GM23338 (cell line): ENCODE measurements at regions not wholly inside any gene's neighbourhood (a gene's known extent, or its start where the extent isn't known, plus 50 kb on each side); places are given as distances from the start of the nearest gene placed in this dataset.

ENCODE experiments used
- ATAC-seq: fragments of 200-7000 bp; cut with Tn5 transposase; 3 replicates; pipeline ENCODE4 v1.9.1; 2020
- DNase-seq: peaks from one replicate; pipeline ENCODE4 v3.0.0-alpha.2; 2015; ENCODE audit warnings: low spot score
- H2AFZ ChIP-seq: fragments of 200-600 bp; sonication (generic); 2 replicates; pipeline ENCODE4 v1.8.0; 2016; ENCODE audit warnings: antibody characterized with exemption, mild to moderate bottlenecking, moderate library complexity
- H3F3A ChIP-seq: fragments of 200-600 bp; sonication (generic); replicated peaks from 2 replicates; pipeline ENCODE4 v1.8.0; 2017; ENCODE audit warnings: antibody characterized with exemption, mixed run types, low read depth
- H3K27ac ChIP-seq: fragments of 200-600 bp; sonication (generic); 2 replicates; pipeline ENCODE4 v1.6.1; 2016; ENCODE audit warnings: low read depth
- H3K27me3 ChIP-seq: fragments of 200-600 bp; sonication (generic); 2 replicates; pipeline ENCODE4 v1.8.0; 2016; ENCODE audit warnings: mild to moderate bottlenecking, mixed run types, moderate library complexity; ENCODE audit not compliant: insufficient read depth
- H3K36me3 ChIP-seq: fragments of 200-600 bp; sonication (generic); 2 replicates; pipeline ENCODE4 v1.8.0; 2016; ENCODE audit warnings: mild to moderate bottlenecking; ENCODE audit not compliant: insufficient read depth
- H3K4me1 ChIP-seq: fragments of 200-600 bp; sonication (generic); 2 replicates; pipeline ENCODE4 v1.8.0; 2016; ENCODE audit warnings: mild to moderate bottlenecking, moderate library complexity; ENCODE audit not compliant: insufficient read depth
- H3K4me2 ChIP-seq: fragments of 200-600 bp; sonication (generic); 2 replicates; pipeline ENCODE4 v1.7.1; 2017; ENCODE audit warnings: mixed run types
- H3K4me3 ChIP-seq: fragments of 200-600 bp; sonication (generic); 2 replicates; pipeline ENCODE4 v1.6.1; 2016; ENCODE audit warnings: mixed run types
- H3K79me2 ChIP-seq: fragments of 200-600 bp; sonication (generic); replicated peaks from 2 replicates; pipeline ENCODE4 v1.8.0; 2017; ENCODE audit warnings: mild to moderate bottlenecking; ENCODE audit not compliant: insufficient read depth
- H3K9me2 ChIP-seq: fragments of 200-600 bp; sonication (generic); 2 replicates; pipeline ENCODE4 v1.8.0; 2017; ENCODE audit not compliant: insufficient read depth
- H4K20me1 ChIP-seq: fragments of 200-600 bp; sonication (generic); replicated peaks from 2 replicates; pipeline ENCODE4 v1.8.0; 2017; ENCODE audit warnings: mild to moderate bottlenecking; ENCODE audit not compliant: insufficient read depth
- H3K27ac Mint-ChIP-seq: 2 replicates; pipeline ENCODE4 v1.8.0; 2020; ENCODE audit warnings: inconsistent platforms, mild to moderate bottlenecking, moderate library complexity, mixed read lengths
- H3K27me3 Mint-ChIP-seq: 3 replicates; pipeline ENCODE4 v1.8.0; 2022; ENCODE audit warnings: low read depth, mild to moderate bottlenecking, moderate library complexity, mixed read lengths, inconsistent platforms; ENCODE audit not compliant: insufficient read depth, poor library complexity
- H3K36me3 Mint-ChIP-seq: 3 replicates; pipeline ENCODE4 v1.8.0; 2021; ENCODE audit warnings: low read depth, mild to moderate bottlenecking, inconsistent platforms, moderate library complexity, mixed read lengths
- H3K4me1 Mint-ChIP-seq: 3 replicates; pipeline ENCODE4 v1.8.0; 2020; ENCODE audit warnings: mild to moderate bottlenecking, inconsistent platforms, mixed read lengths
- H3K4me3 Mint-ChIP-seq: 3 replicates; pipeline ENCODE4 v1.8.0; 2021; ENCODE audit warnings: moderate library complexity, mild to moderate bottlenecking, inconsistent platforms, mixed read lengths
- H3K9me3 Mint-ChIP-seq: 3 replicates; pipeline ENCODE4 v1.8.0; 2020; ENCODE audit warnings: moderate library complexity, mild to moderate bottlenecking, inconsistent platforms, mixed read lengths
- CREB1 ChIP-seq: fragments of 250-450 bp; sonication (Bioruptor Pico); IDR thresholded peaks from 2 replicates; pipeline ENCODE4 v1.5.0; 2020; ENCODE audit warnings: low read depth, mild to moderate bottlenecking, moderate library complexity
- EZH2 ChIP-seq: fragments of 200-600 bp; sonication (generic); IDR thresholded peaks from one replicate; pipeline ENCODE4 v1.8.0; 2017; ENCODE audit warnings: antibody characterized with exemption, mild to moderate bottlenecking, low read depth; ENCODE audit not compliant: unreplicated experiment
- EZH2phosphoT487 ChIP-seq: fragments of 200-600 bp; sonication (generic); IDR thresholded peaks from one replicate; pipeline ENCODE4 v1.8.1; 2018; ENCODE audit warnings: antibody characterized with exemption; ENCODE audit not compliant: unreplicated experiment
- JUNB ChIP-seq: IDR thresholded peaks from one replicate; pipeline ENCODE4 v1.6.1; 2016; ENCODE audit warnings: antibody characterized with exemption; ENCODE audit not compliant: unreplicated experiment
- NANOG ChIP-seq: IDR thresholded peaks from 2 replicates; pipeline ENCODE4 v1.6.1; 2016; ENCODE audit warnings: antibody characterized with exemption, borderline replicate concordance
- POLR2AphosphoS5 ChIP-seq: IDR thresholded peaks from 2 replicates; pipeline ENCODE4 v1.6.1; 2016; ENCODE audit warnings: antibody characterized with exemption, low read depth
- STAT1 ChIP-seq: IDR thresholded peaks from one replicate; pipeline ENCODE4 v1.6.1; 2016; ENCODE audit warnings: antibody characterized with exemption; ENCODE audit not compliant: unreplicated experiment
- ZNF114 ChIP-seq: fragments of 250-450 bp; sonication (Bioruptor Pico); IDR thresholded peaks from 2 replicates; pipeline ENCODE4 v1.5.0; 2020; ENCODE audit warnings: mild to moderate bottlenecking, moderate library complexity
- ZNF331 ChIP-seq: fragments of 250-450 bp; sonication (Bioruptor Pico); IDR thresholded peaks from 2 replicates; pipeline ENCODE4 v1.5.0; 2020; ENCODE audit warnings: low read depth, mild to moderate bottlenecking, moderate library complexity
- TF ChIP-seq, protein P1 (sequence below): fragments of 250-450 bp; sonication (Bioruptor Pico); IDR thresholded peaks from 2 replicates; pipeline ENCODE4 v1.5.0; 2020; ENCODE audit warnings: mild to moderate bottlenecking, moderate library complexity
- TF ChIP-seq, protein P2 (sequence below): IDR thresholded peaks from 2 replicates; pipeline ENCODE4 v1.6.1; 2016; ENCODE audit warnings: antibody characterized with exemption
- TF ChIP-seq, protein P3 (sequence below): IDR thresholded peaks from one replicate; pipeline ENCODE4 v1.6.1; 2018; ENCODE audit warnings: antibody characterized with exemption; ENCODE audit not compliant: unreplicated experiment
- TF ChIP-seq, protein P4 (sequence below), 2 experiments: fragments of 200-600 bp in 1 of 2; sonication (generic) in 1 of 2; conservative IDR thresholded peaks; 2 replicates each; pipeline versions ENCODE4 v1.5.1 to v1.6.1; 2016 to 2017; ENCODE audit warnings: antibody characterized with exemption in 2 of 2, low read depth in 2 of 2, mild to moderate bottlenecking in 2 of 2, moderate library complexity in 1 of 2

DNA sequence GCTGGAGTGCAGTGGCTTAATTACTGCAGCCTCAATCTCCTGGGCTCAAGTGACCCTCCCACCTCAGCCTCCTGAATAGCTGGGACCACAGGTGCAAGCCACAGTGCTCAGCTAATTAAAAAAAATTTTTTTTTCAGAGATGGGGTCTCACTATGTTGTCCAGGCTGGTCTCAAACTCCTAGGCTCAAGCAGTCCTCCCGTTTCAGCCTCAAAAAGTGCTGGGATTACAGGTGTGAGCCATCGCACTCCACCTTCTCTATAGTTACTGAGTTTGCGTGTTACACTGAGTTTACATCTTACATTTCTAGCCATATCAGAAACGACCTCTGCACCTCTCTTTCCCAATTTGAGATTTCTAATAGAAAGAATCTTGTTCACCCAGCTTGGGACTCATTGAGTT lies 53.6 kb upstream of the EML4 start:
- Histone ChIP-seq H3K4me2 (no peak overlapping the region), H3K27ac (no peak overlapping the region), H3F3A (no peaks in the 10 kb centered on the region), H2AFZ (no peak overlapping the region), H3K4me3 (no peak overlapping the region), H3K36me3 (no peaks in the 10 kb centered on the region), H3K9me2 (no peaks in the 10 kb centered on the region), H3K4me1 (peaks cover 14% of the 10 kb centered on the region), H3K79me2 (no peaks in the 10 kb centered on the region), H4K20me1 (no peaks in the 10 kb centered on the region), H3K27me3 (no peaks in the 10 kb centered on the region)
- Mint-ChIP-seq H3K9me3 (no peaks in the 10 kb centered on the region), H3K27ac (no peak overlapping the region), H3K36me3 (no peaks in the 10 kb centered on the region), H3K4me3 (no peak overlapping the region), H3K4me1 (peaks cover 21% of the 10 kb centered on the region), H3K27me3 (no peaks in the 10 kb centered on the region)
- ATAC-seq, result no peak
- TF ChIP-seq, protein P1, sequence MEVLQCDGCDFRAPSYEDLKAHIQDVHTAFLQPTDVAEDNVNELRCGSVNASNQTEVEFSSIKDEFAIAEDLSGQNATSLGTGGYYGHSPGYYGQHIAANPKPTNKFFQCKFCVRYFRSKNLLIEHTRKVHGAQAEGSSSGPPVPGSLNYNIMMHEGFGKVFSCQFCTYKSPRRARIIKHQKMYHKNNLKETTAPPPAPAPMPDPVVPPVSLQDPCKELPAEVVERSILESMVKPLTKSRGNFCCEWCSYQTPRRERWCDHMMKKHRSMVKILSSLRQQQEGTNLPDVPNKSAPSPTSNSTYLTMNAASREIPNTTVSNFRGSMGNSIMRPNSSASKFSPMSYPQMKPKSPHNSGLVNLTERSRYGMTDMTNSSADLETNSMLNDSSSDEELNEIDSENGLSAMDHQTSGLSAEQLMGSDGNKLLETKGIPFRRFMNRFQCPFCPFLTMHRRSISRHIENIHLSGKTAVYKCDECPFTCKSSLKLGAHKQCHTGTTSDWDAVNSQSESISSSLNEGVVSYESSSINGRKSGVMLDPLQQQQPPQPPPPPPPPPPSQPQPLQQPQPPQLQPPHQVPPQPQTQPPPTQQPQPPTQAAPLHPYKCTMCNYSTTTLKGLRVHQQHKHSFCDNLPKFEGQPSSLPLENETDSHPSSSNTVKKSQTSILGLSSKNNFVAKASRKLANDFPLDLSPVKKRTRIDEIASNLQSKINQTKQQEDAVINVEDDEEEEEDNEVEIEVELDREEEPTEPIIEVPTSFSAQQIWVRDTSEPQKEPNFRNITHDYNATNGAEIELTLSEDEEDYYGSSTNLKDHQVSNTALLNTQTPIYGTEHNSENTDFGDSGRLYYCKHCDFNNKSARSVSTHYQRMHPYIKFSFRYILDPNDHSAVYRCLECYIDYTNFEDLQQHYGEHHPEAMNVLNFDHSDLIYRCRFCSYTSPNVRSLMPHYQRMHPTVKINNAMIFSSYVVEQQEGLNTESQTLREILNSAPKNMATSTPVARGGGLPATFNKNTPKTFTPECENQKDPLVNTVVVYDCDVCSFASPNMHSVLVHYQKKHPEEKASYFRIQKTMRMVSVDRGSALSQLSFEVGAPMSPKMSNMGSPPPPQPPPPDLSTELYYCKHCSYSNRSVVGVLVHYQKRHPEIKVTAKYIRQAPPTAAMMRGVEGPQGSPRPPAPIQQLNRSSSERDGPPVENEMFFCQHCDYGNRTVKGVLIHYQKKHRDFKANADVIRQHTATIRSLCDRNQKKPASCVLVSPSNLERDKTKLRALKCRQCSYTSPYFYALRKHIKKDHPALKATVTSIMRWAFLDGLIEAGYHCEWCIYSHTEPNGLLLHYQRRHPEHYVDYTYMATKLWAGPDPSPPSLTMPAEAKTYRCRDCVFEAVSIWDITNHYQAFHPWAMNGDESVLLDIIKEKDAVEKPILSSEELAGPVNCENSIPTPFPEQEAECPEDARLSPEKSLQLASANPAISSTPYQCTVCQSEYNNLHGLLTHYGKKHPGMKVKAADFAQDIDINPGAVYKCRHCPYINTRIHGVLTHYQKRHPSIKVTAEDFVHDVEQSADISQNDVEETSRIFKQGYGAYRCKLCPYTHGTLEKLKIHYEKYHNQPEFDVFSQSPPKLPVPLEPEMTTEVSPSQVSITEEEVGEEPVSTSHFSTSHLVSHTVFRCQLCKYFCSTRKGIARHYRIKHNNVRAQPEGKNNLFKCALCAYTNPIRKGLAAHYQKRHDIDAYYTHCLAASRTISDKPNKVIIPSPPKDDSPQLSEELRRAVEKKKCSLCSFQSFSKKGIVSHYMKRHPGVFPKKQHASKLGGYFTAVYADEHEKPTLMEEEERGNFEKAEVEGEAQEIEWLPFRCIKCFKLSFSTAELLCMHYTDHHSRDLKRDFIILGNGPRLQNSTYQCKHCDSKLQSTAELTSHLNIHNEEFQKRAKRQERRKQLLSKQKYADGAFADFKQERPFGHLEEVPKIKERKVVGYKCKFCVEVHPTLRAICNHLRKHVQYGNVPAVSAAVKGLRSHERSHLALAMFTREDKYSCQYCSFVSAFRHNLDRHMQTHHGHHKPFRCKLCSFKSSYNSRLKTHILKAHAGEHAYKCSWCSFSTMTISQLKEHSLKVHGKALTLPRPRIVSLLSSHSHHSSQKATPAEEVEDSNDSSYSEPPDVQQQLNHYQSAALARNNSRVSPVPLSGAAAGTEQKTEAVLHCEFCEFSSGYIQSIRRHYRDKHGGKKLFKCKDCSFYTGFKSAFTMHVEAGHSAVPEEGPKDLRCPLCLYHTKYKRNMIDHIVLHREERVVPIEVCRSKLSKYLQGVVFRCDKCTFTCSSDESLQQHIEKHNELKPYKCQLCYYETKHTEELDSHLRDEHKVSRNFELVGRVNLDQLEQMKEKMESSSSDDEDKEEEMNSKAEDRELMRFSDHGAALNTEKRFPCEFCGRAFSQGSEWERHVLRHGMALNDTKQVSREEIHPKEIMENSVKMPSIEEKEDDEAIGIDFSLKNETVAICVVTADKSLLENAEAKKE, result no peak
- TF ChIP-seq POLR2AphosphoS5 (no peak), STAT1 (no peak), EZH2phosphoT487 (no peak), JUNB (no peak), ZNF331 (no peak), EZH2 (no peak), CREB1 (CRISPR knock-in tag) (no peak), ZNF114 (CRISPR knock-in tag) (no peak), NANOG (no peak)
- TF ChIP-seq, protein P2, sequence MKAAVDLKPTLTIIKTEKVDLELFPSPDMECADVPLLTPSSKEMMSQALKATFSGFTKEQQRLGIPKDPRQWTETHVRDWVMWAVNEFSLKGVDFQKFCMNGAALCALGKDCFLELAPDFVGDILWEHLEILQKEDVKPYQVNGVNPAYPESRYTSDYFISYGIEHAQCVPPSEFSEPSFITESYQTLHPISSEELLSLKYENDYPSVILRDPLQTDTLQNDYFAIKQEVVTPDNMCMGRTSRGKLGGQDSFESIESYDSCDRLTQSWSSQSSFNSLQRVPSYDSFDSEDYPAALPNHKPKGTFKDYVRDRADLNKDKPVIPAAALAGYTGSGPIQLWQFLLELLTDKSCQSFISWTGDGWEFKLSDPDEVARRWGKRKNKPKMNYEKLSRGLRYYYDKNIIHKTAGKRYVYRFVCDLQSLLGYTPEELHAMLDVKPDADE, result no peak
- TF ChIP-seq, protein P3, sequence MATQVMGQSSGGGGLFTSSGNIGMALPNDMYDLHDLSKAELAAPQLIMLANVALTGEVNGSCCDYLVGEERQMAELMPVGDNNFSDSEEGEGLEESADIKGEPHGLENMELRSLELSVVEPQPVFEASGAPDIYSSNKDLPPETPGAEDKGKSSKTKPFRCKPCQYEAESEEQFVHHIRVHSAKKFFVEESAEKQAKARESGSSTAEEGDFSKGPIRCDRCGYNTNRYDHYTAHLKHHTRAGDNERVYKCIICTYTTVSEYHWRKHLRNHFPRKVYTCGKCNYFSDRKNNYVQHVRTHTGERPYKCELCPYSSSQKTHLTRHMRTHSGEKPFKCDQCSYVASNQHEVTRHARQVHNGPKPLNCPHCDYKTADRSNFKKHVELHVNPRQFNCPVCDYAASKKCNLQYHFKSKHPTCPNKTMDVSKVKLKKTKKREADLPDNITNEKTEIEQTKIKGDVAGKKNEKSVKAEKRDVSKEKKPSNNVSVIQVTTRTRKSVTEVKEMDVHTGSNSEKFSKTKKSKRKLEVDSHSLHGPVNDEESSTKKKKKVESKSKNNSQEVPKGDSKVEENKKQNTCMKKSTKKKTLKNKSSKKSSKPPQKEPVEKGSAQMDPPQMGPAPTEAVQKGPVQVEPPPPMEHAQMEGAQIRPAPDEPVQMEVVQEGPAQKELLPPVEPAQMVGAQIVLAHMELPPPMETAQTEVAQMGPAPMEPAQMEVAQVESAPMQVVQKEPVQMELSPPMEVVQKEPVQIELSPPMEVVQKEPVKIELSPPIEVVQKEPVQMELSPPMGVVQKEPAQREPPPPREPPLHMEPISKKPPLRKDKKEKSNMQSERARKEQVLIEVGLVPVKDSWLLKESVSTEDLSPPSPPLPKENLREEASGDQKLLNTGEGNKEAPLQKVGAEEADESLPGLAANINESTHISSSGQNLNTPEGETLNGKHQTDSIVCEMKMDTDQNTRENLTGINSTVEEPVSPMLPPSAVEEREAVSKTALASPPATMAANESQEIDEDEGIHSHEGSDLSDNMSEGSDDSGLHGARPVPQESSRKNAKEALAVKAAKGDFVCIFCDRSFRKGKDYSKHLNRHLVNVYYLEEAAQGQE, result no peak
- TF ChIP-seq, protein P4, sequence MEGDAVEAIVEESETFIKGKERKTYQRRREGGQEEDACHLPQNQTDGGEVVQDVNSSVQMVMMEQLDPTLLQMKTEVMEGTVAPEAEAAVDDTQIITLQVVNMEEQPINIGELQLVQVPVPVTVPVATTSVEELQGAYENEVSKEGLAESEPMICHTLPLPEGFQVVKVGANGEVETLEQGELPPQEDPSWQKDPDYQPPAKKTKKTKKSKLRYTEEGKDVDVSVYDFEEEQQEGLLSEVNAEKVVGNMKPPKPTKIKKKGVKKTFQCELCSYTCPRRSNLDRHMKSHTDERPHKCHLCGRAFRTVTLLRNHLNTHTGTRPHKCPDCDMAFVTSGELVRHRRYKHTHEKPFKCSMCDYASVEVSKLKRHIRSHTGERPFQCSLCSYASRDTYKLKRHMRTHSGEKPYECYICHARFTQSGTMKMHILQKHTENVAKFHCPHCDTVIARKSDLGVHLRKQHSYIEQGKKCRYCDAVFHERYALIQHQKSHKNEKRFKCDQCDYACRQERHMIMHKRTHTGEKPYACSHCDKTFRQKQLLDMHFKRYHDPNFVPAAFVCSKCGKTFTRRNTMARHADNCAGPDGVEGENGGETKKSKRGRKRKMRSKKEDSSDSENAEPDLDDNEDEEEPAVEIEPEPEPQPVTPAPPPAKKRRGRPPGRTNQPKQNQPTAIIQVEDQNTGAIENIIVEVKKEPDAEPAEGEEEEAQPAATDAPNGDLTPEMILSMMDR (conservative IDR thresholded peaks at IDR 0.05; ENCODE audit: low read depth in 2 of 2), result no peak
- no peak for DNase-seq
